ENCODE measurements at regions not wholly inside any gene's neighbourhood (a gene's known extent, or its start where the extent isn't known, plus 50 kb on each side); places are given as distances from the start of the nearest gene placed in this dataset.
A peak's percentile ranks its signal among the peaks of the same experiment; 100 is the strongest.

GRCh38 chr1:53393325-53393792 is 65.5 kb upstream of the LRP8 start:
- Histone ChIP-seq H3K4me1 (no peaks in the 10 kb centered on the region), H3K4me3 (no peak overlapping the region), H3K27ac (no peak overlapping the region), H3K9me3 (no peaks in the 10 kb centered on the region), H3K36me3 (no peaks in the 10 kb centered on the region), H3K27me3 (peaks cover 0 to 6% of the 10 kb centered on the region in 2 donors)
- peak; percentile 54 to 74 for DNase-seq (ENCODE audit: low spot score in 2 of 2)
- 10 to 12% methylated on average over 10 of the region's 10 CpGs for WGBS, 2 donors
- TF ChIP-seq POLR2A (IDR thresholded peaks at IDR 0.05) (no peak), EP300 (IDR thresholded peaks at IDR 0.05) (no peak), CTCF (IDR thresholded peaks at IDR 0.05) (peak; percentile 86 to 93 (median 91))

GRCh38 chr1:53394306-53394705 is 64.9 kb upstream of the DMRTB1 start:
- Histone ChIP-seq H3K9me3 (no peaks in the 10 kb centered on the region), H3K27ac (no peak overlapping the region), H3K4me3 (no peak overlapping the region), H3K36me3 (no peaks in the 10 kb centered on the region), H3K4me1 (no peaks in the 10 kb centered on the region), H3K27me3 (peaks cover 0 to 5% of the 10 kb centered on the region in 2 donors)
- WGBS, 2 donors, result 62 to 67% methylated on average over 6 of the region's 6 CpGs
- DNase-seq (ENCODE audit: low spot score in 2 of 2), result no peak
- no peak for TF ChIP-seq POLR2A (IDR thresholded peaks at IDR 0.05)

GRCh38 chr1:53395671-53396215 is 63.5 kb upstream of the DMRTB1 start:
- Histone ChIP-seq H3K27me3 (peaks cover 0 to 5% of the 10 kb centered on the region in 2 donors), H3K4me1 (no peaks in the 10 kb centered on the region), H3K27ac (no peak overlapping the region), H3K36me3 (no peaks in the 10 kb centered on the region), H3K4me3 (no peak overlapping the region), H3K9me3 (no peaks in the 10 kb centered on the region)
- no peak for DNase-seq (ENCODE audit: low spot score in 2 of 2)
- 40 to 50% methylated on average over 5 to 7 of the region's 10 CpGs for WGBS, 2 donors
- TF ChIP-seq POLR2A (IDR thresholded peaks at IDR 0.05), result no peak
- no peak for TF ChIP-seq EP300 (IDR thresholded peaks at IDR 0.05)
- TF ChIP-seq CTCF (IDR thresholded peaks at IDR 0.05), result no peak

GRCh38 chr1:53396573-53397268 is 62.5 kb upstream of the DMRTB1 start:
- no peak overlapping the region for H3K4me3 ChIP-seq
- no peak overlapping the region for H3K27ac ChIP-seq
- no peaks in the 10 kb centered on the region for H3K4me1 ChIP-seq
- H3K9me3 ChIP-seq, result no peaks in the 10 kb centered on the region
- no peaks in the 10 kb centered on the region for H3K36me3 ChIP-seq
- TF ChIP-seq POLR2A (IDR thresholded peaks at IDR 0.05) (no peak), CTCF (IDR thresholded peaks at IDR 0.05) (no peak), EP300 (IDR thresholded peaks at IDR 0.05) (no peak)
- DNase-seq (ENCODE audit: low spot score in 2 of 2), result no peak
- peaks cover 0 to 5% of the 10 kb centered on the region in 2 donors for H3K27me3 ChIP-seq
- 50 to 57% methylated on average over 8 of the region's 8 CpGs for WGBS, 2 donors

GRCh38 chr1:53398091-53398490 is 61.1 kb upstream of the DMRTB1 start:
- Histone ChIP-seq H3K4me1 (no peaks in the 10 kb centered on the region), H3K27me3 (peaks cover 0 to 5% of the 10 kb centered on the region in 2 donors), H3K4me3 (no peak overlapping the region), H3K36me3 (no peaks in the 10 kb centered on the region), H3K9me3 (no peaks in the 10 kb centered on the region), H3K27ac (no peak overlapping the region)
- no peak for TF ChIP-seq CTCF (IDR thresholded peaks at IDR 0.05)
- no peak for TF ChIP-seq POLR2A (IDR thresholded peaks at IDR 0.05)
- no peak for TF ChIP-seq EP300 (IDR thresholded peaks at IDR 0.05)
- 44 to 56% methylated on average over 4 of the region's 4 CpGs for WGBS, 2 donors
- DNase-seq (ENCODE audit: low spot score in 2 of 2), result no peak

All from tibial nerve (tissue), 4 donors.